ENCODE measurements at regions not wholly inside any gene's neighbourhood (a gene's known extent, or its start where the extent isn't known, plus 50 kb on each side); places are given as distances from the start of the nearest gene placed in this dataset.

- TF ChIP-seq, protein P1, sequence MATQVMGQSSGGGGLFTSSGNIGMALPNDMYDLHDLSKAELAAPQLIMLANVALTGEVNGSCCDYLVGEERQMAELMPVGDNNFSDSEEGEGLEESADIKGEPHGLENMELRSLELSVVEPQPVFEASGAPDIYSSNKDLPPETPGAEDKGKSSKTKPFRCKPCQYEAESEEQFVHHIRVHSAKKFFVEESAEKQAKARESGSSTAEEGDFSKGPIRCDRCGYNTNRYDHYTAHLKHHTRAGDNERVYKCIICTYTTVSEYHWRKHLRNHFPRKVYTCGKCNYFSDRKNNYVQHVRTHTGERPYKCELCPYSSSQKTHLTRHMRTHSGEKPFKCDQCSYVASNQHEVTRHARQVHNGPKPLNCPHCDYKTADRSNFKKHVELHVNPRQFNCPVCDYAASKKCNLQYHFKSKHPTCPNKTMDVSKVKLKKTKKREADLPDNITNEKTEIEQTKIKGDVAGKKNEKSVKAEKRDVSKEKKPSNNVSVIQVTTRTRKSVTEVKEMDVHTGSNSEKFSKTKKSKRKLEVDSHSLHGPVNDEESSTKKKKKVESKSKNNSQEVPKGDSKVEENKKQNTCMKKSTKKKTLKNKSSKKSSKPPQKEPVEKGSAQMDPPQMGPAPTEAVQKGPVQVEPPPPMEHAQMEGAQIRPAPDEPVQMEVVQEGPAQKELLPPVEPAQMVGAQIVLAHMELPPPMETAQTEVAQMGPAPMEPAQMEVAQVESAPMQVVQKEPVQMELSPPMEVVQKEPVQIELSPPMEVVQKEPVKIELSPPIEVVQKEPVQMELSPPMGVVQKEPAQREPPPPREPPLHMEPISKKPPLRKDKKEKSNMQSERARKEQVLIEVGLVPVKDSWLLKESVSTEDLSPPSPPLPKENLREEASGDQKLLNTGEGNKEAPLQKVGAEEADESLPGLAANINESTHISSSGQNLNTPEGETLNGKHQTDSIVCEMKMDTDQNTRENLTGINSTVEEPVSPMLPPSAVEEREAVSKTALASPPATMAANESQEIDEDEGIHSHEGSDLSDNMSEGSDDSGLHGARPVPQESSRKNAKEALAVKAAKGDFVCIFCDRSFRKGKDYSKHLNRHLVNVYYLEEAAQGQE (IDR thresholded peaks at IDR 0.05) = no peak
- TF ChIP-seq YY1 (IDR thresholded peaks at IDR 0.05) (no peak), FOXA1 (IDR thresholded peaks at IDR 0.05) (no peak)
- TF ChIP-seq, protein P2, sequence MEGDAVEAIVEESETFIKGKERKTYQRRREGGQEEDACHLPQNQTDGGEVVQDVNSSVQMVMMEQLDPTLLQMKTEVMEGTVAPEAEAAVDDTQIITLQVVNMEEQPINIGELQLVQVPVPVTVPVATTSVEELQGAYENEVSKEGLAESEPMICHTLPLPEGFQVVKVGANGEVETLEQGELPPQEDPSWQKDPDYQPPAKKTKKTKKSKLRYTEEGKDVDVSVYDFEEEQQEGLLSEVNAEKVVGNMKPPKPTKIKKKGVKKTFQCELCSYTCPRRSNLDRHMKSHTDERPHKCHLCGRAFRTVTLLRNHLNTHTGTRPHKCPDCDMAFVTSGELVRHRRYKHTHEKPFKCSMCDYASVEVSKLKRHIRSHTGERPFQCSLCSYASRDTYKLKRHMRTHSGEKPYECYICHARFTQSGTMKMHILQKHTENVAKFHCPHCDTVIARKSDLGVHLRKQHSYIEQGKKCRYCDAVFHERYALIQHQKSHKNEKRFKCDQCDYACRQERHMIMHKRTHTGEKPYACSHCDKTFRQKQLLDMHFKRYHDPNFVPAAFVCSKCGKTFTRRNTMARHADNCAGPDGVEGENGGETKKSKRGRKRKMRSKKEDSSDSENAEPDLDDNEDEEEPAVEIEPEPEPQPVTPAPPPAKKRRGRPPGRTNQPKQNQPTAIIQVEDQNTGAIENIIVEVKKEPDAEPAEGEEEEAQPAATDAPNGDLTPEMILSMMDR (IDR thresholded peaks at IDR 0.05; ENCODE audit: low read depth, low read length, missing input control) = no peak
Measured at GRCh38 chr6:8973395-8973794, 538.0 kb upstream of the SLC35B3 start (continued).

GRCh38 chr6:8969747-8970146 is 534.4 kb upstream of the SLC35B3 start:
- Histone ChIP-seq H3K4me3 (ENCODE audit: low read depth in 1 of 3, low read length in 3 of 3) (no peak overlapping the region), H3K27me3 (ENCODE audit: control insufficient read depth in 4 of 4, insufficient read depth in 4 of 4, low read length in 3 of 4) (no peaks in the 10 kb centered on the region), H3K9ac (ENCODE audit: low read depth in 1 of 2, low read length in 2 of 2) (no peak overlapping the region), H3K4me1 (ENCODE audit: control insufficient read depth in 4 of 4, insufficient read depth in 4 of 4, low read length in 3 of 4) (no peaks in the 10 kb centered on the region), H3K27ac (ENCODE audit: low read depth in 1 of 2, low read length in 2 of 2) (no peak overlapping the region), H3K36me3 (ENCODE audit: control insufficient read depth in 4 of 4, insufficient read depth in 3 of 4, low read depth in 1 of 4, low read length in 3 of 4) (no peaks in the 10 kb centered on the region), H3K9me3 (ENCODE audit: control insufficient read depth in 4 of 4, low read length in 3 of 4) (no peaks in the 10 kb centered on the region)
- no peak for TF ChIP-seq RAD21 (IDR thresholded peaks at IDR 0.05)
- DNase-seq (ENCODE audit: low spot score) = no peak

DNA sequence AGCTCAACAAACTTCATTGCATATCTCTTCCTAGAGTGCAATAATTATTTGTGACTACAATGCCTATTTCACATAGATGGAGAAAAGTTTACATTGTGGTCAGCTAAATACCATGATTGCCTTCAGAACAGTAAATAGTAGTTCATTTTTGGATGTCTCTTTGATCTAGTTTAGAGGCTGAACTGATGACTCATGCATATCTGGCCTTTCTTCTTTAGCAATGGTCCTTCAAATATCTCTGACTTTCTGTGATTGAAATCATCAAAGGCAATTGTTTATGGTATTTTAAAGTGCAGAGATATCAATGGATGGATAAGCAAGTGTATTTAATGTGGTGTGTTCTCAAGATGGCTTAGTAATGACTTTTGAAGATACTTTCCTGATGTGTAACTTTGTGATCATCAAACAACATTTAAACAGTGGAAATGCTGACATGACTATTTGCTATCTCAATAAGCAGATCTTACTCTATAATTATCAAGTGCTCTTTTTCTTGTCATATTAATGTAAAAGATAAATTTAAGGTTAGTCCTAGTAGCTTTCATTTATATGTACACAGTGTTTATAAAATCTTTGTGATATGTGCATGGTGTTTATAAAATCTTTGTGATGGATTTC is 523.7 kb upstream of the SLC35B3 start:
- Histone ChIP-seq H3K4me3 (ENCODE audit: low read depth in 1 of 3, low read length in 3 of 3) (no peak overlapping the region), H3K9ac (ENCODE audit: low read depth in 1 of 2, low read length in 2 of 2) (no peak overlapping the region), H3K27ac (ENCODE audit: low read depth in 1 of 2, low read length in 2 of 2) (no peak overlapping the region), H3K9me3 (ENCODE audit: control insufficient read depth in 4 of 4, low read length in 3 of 4) (no peaks in the 10 kb centered on the region), H3K36me3 (ENCODE audit: control insufficient read depth in 4 of 4, insufficient read depth in 3 of 4, low read depth in 1 of 4, low read length in 3 of 4) (no peaks in the 10 kb centered on the region), H3K27me3 (ENCODE audit: control insufficient read depth in 4 of 4, insufficient read depth in 4 of 4, low read length in 3 of 4) (no peaks in the 10 kb centered on the region), H3K4me1 (ENCODE audit: control insufficient read depth in 4 of 4, insufficient read depth in 4 of 4, low read length in 3 of 4) (peaks cover 0 to 2% (median 0%) of the 10 kb centered on the region in 4 donors)
- TF ChIP-seq, protein P3, sequence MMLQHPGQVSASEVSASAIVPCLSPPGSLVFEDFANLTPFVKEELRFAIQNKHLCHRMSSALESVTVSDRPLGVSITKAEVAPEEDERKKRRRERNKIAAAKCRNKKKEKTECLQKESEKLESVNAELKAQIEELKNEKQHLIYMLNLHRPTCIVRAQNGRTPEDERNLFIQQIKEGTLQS (IDR thresholded peaks at IDR 0.05) = no peak
- TF ChIP-seq FOXA1 (IDR thresholded peaks at IDR 0.05) (no peak), TAF1 (conservative IDR thresholded peaks at IDR 0.05) (no peak), SP1 (IDR thresholded peaks at IDR 0.05) (no peak), RAD21 (IDR thresholded peaks at IDR 0.05) (no peak), JUND (IDR thresholded peaks at IDR 0.05) (no peak)
- TF ChIP-seq, protein P1 (IDR thresholded peaks at IDR 0.05) = no peak
- DNase-seq (ENCODE audit: low spot score) = no peak

Data from liver (tissue), 7 donors.